ENCODE measurements at regions not wholly inside any gene's neighbourhood (a gene's known extent, or its start where the extent isn't known, plus 50 kb on each side); places are given as distances from the start of the nearest gene placed in this dataset.

DNA sequence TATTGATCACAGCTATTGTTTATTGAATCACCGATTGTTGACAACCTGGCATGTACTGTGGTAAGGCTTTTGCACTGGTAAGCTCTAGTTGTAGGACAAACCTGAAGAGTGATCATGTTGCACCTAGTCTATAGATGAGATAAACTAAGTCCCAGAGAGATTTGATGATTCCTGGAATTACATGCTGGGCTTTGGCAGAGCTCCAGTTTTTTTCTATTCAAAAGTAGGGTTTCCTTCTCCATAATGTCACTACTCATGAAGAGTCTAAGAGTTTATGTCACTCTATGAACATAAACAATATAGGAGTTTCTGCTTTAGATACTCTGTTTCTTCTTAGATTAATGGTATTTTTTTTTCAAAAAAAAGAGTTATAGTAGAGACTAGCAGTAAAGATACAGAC, 72.0 kb downstream of the BMP4 start:
- Histone ChIP-seq H3K9me2 (replicated peaks; ENCODE audit: low read length) (no peaks in the 10 kb centered on the region), H3K4me3 (ENCODE audit: low read length) (no peak overlapping the region), H3K27ac (ENCODE audit: low read length) (no peak overlapping the region), H3K27me3 (ENCODE audit: low read length) (no peaks in the 10 kb centered on the region), H3K4me1 (ENCODE audit: insufficient read depth, low read length) (no peaks in the 10 kb centered on the region), H3K9ac (ENCODE audit: low read length) (no peak overlapping the region), H4K20me1 (ENCODE audit: low read length) (no peaks in the 10 kb centered on the region), H3K9me3 (ENCODE audit: low read length) (no peaks in the 10 kb centered on the region), H3K79me2 (ENCODE audit: low read length) (no peaks in the 10 kb centered on the region), H3K36me3 (ENCODE audit: low read depth, low read length) (no peaks in the 10 kb centered on the region), H2AFZ (ENCODE audit: low read length) (no peak overlapping the region), H3F3A (ENCODE audit: low read length, unreplicated experiment) (no peaks in the 10 kb centered on the region), H3K4me2 (ENCODE audit: low read length) (no peak overlapping the region)
- TF ChIP-seq, protein P1, sequence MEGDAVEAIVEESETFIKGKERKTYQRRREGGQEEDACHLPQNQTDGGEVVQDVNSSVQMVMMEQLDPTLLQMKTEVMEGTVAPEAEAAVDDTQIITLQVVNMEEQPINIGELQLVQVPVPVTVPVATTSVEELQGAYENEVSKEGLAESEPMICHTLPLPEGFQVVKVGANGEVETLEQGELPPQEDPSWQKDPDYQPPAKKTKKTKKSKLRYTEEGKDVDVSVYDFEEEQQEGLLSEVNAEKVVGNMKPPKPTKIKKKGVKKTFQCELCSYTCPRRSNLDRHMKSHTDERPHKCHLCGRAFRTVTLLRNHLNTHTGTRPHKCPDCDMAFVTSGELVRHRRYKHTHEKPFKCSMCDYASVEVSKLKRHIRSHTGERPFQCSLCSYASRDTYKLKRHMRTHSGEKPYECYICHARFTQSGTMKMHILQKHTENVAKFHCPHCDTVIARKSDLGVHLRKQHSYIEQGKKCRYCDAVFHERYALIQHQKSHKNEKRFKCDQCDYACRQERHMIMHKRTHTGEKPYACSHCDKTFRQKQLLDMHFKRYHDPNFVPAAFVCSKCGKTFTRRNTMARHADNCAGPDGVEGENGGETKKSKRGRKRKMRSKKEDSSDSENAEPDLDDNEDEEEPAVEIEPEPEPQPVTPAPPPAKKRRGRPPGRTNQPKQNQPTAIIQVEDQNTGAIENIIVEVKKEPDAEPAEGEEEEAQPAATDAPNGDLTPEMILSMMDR (conservative IDR thresholded peaks at IDR 0.05; ENCODE audit: low read depth, low read length) = no peak
- no peak for TF ChIP-seq EZH2 (IDR thresholded peaks at IDR 0.05; ENCODE audit: low read length, unreplicated experiment)
- TF ChIP-seq EZH2phosphoT487 (IDR thresholded peaks at IDR 0.05; ENCODE audit: borderline replicate concordance, low read length) = no peak
- CTCF ChIA-PET = no interaction called here
- DNase-seq = no peak
- POLR2A ChIA-PET (ENCODE audit: unreplicated experiment) = no interaction called here
- intact Hi-C loops (cut with micrococcal nuclease) = no loop called here
- ATAC-seq = no peak
- no TSS peak for BruUV-seq (replicated peaks)

DNA sequence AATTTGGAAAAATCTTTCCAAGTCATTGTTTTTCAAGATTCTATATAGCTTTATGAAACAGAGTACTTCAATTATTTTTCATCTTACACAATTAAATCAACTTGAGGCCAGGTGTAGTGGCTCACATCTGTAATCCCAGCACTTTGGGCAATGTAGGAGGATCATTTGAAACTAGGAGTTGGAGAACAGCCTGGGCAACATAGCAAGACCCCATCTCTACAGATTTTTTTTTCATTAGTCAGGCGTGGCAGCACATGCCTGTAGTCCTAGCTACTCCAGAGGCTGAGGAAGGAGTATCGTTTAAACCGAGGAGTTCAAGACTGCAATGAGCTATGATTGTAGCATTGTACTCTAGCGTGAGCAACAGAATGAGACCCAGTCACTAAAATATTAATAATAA, 72.9 kb downstream of the BMP4 start:
- no peak for ATAC-seq
- ChIA-PET CTCF (interaction anchor here (0.6 kb wide), 1 partner anchor 57 kb away, joined by 4 read pairs; no protein-coding TSS in a partner anchor), POLR2A (ENCODE audit: unreplicated experiment) (interaction anchor here (0.6 kb wide), 1 partner anchor 1105 kb away, joined by 3 read pairs; no protein-coding TSS in a partner anchor)
- H3K9me2 ChIP-seq (replicated peaks; ENCODE audit: low read length) = no peaks in the 10 kb centered on the region
- H3K27me3 ChIP-seq (ENCODE audit: low read length) = no peaks in the 10 kb centered on the region
- no peaks in the 10 kb centered on the region for H3K36me3 ChIP-seq (ENCODE audit: low read depth, low read length)
- BruUV-seq (replicated peaks) = no TSS peak
- no peaks in the 10 kb centered on the region for H3K4me1 ChIP-seq (ENCODE audit: insufficient read depth, low read length)
- TF ChIP-seq, protein P1 (conservative IDR thresholded peaks at IDR 0.05; ENCODE audit: low read depth, low read length) = no peak
- H3K79me2 ChIP-seq (ENCODE audit: low read length) = no peaks in the 10 kb centered on the region
- no peak overlapping the region for H3K4me2 ChIP-seq (ENCODE audit: low read length)
- no peaks in the 10 kb centered on the region for H3F3A ChIP-seq (ENCODE audit: low read length, unreplicated experiment)
- no peak overlapping the region for H3K27ac ChIP-seq (ENCODE audit: low read length)
- no peak for DNase-seq
- no peak overlapping the region for H2AFZ ChIP-seq (ENCODE audit: low read length)
- no peaks in the 10 kb centered on the region for H4K20me1 ChIP-seq (ENCODE audit: low read length)
- H3K4me3 ChIP-seq (ENCODE audit: low read length) = no peak overlapping the region
- no peaks in the 10 kb centered on the region for H3K9me3 ChIP-seq (ENCODE audit: low read length)
- intact Hi-C loops (cut with micrococcal nuclease) = no loop called here
- no peak overlapping the region for H3K9ac ChIP-seq (ENCODE audit: low read length)

DNA sequence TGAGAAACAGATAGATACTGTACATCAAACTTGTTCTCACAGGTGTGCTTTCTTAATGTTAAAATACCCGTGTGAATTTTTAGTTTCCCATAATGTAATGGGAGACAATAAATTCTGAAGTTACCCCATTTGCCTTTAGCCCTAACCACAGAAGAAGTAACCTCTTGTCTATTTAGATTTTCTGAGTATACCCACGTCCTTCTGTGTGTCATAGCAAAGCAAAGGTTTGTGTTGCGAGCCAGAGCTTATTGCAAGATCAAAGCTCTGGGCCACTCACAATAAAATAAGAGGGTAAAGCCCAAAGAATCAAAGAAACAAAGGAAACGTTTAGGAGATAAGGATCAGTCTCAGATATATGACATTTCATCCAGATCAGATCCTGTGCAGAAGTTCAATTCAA, 73.9 kb downstream of the BMP4 start:
- DNase-seq = no peak
- H3F3A ChIP-seq (ENCODE audit: low read length, unreplicated experiment) = no peaks in the 10 kb centered on the region
- H2AFZ ChIP-seq (ENCODE audit: low read length) = 0 out of 2 replicates have a peak overlapping the region, but pooled peaks have one; percentile 24
- H3K79me2 ChIP-seq (ENCODE audit: low read length) = no peaks in the 10 kb centered on the region
- H3K27me3 ChIP-seq (ENCODE audit: low read length) = no peaks in the 10 kb centered on the region
- no peak overlapping the region for H3K4me3 ChIP-seq (ENCODE audit: low read length)
- H4K20me1 ChIP-seq (ENCODE audit: low read length) = no peaks in the 10 kb centered on the region
- no TSS peak for BruUV-seq (replicated peaks)
- no peaks in the 10 kb centered on the region for H3K9me2 ChIP-seq (replicated peaks; ENCODE audit: low read length)
- H3K36me3 ChIP-seq (ENCODE audit: low read depth, low read length) = no peaks in the 10 kb centered on the region
- no peaks in the 10 kb centered on the region for H3K9me3 ChIP-seq (ENCODE audit: low read length)
- H3K27ac ChIP-seq (ENCODE audit: low read length) = no peak overlapping the region
- CTCF ChIA-PET = no interaction called here
- no peak overlapping the region for H3K9ac ChIP-seq (ENCODE audit: low read length)
- no peaks in the 10 kb centered on the region for H3K4me1 ChIP-seq (ENCODE audit: insufficient read depth, low read length)
- TF ChIP-seq EZH2phosphoT487 (IDR thresholded peaks at IDR 0.05; ENCODE audit: borderline replicate concordance, low read length) = no peak
- no peak for TF ChIP-seq EZH2 (IDR thresholded peaks at IDR 0.05; ENCODE audit: low read length, unreplicated experiment)
- TF ChIP-seq, protein P1 (conservative IDR thresholded peaks at IDR 0.05; ENCODE audit: low read depth, low read length) = no peak
- no peak overlapping the region for H3K4me2 ChIP-seq (ENCODE audit: low read length)
- POLR2A ChIA-PET (ENCODE audit: unreplicated experiment) = no interaction called here
- no peak for ATAC-seq
- intact Hi-C loops (cut with micrococcal nuclease) = no loop called here

Data from PC-3 (cell line).